Peyer's patch (tissue), 4 donors: ENCODE measurements at regions not wholly inside any gene's neighbourhood (a gene's known extent, or its start where the extent isn't known, plus 50 kb on each side); places are given as distances from the start of the nearest gene placed in this dataset.

Source experiments
- POLR2A ChIP-seq, 2 donors: fragments of 450-650 bp; IDR thresholded peaks; one replicate each; pipeline ENCODE4 v1.5.1; 2017; ENCODE audit warnings: antibody characterized with exemption in 2 of 2, mild to moderate bottlenecking in 2 of 2, moderate library complexity in 2 of 2
- TF ChIP-seq, protein P1 (sequence below), 6 experiments: fragments of 450-650 bp in 4 of 6; fragments of 200-600 bp in 2 of 6; sonication (generic) in 1 of 6; IDR thresholded peaks; one replicate each; pipeline ENCODE4 v1.5.1; 2017 to 2019; ENCODE audit warnings: antibody characterized with exemption in 6 of 6, mild to moderate bottlenecking in 3 of 6, moderate library complexity in 1 of 6

DNA sequence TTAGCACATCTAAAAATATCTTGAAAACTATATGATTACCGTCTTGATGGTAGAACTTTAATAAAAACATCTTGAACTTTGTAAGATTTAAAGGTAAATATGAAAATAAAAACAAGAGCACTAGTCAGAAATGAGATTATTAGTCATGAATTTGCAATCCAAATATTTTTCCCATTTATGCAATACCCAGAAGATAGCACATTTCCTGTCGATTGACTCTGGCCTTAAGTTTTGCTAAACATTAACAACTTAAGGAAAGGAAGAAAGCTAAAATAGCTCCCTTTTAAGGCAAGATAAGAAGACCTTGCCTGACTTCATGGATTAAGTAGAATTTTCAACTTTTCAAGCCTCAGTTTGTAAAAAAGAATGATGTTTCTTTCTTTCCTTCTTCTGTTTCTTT lies 1374.7 kb upstream of the RAG2 start:
- TF ChIP-seq, protein P1, sequence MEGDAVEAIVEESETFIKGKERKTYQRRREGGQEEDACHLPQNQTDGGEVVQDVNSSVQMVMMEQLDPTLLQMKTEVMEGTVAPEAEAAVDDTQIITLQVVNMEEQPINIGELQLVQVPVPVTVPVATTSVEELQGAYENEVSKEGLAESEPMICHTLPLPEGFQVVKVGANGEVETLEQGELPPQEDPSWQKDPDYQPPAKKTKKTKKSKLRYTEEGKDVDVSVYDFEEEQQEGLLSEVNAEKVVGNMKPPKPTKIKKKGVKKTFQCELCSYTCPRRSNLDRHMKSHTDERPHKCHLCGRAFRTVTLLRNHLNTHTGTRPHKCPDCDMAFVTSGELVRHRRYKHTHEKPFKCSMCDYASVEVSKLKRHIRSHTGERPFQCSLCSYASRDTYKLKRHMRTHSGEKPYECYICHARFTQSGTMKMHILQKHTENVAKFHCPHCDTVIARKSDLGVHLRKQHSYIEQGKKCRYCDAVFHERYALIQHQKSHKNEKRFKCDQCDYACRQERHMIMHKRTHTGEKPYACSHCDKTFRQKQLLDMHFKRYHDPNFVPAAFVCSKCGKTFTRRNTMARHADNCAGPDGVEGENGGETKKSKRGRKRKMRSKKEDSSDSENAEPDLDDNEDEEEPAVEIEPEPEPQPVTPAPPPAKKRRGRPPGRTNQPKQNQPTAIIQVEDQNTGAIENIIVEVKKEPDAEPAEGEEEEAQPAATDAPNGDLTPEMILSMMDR (IDR thresholded peaks at IDR 0.05): no peak
- TF ChIP-seq POLR2A (IDR thresholded peaks at IDR 0.05): no peak
